Limb (tissue), 2 donors: ENCODE measurements at regions not wholly inside any gene's neighbourhood (a gene's known extent, or its start where the extent isn't known, plus 50 kb on each side); places are given as distances from the start of the nearest gene placed in this dataset.
A peak's percentile ranks its signal among the peaks of the same experiment; 100 is the strongest.

Experiments
- DNase-seq, 2 donors: peaks; one replicate each; pipeline ENCODE4 v3.0.0-alpha.2; 2016; ENCODE audit errors: extremely low spot score in 2 of 2

GRCh38 chr1:2933431-2934155, 87.7 kb upstream of the ACTRT2 start:
- peak in 1 of 2 donors; percentile 32 for DNase-seq

DNA sequence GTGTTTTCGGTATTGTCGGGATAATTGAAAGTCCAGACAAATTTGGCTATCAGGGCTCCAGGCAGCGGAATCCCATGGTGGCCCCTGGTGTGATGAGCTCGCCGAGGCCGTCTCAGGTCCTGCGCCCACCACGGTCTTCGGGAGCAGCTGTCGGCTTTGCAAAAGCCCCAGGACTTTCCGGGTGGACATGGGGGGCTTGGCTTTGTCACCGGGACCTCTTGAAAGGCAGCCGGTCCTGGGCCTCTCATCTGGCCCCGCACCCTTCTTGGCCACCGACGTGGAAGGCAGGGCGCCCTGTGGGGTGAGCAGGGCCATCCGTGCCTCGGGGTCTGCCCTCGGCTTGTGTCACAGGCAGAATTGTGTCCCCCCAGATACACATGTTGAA, 87.1 kb upstream of the ACTRT2 start:
- peak in 1 of 2 donors; percentile 27 for DNase-seq

DNA sequence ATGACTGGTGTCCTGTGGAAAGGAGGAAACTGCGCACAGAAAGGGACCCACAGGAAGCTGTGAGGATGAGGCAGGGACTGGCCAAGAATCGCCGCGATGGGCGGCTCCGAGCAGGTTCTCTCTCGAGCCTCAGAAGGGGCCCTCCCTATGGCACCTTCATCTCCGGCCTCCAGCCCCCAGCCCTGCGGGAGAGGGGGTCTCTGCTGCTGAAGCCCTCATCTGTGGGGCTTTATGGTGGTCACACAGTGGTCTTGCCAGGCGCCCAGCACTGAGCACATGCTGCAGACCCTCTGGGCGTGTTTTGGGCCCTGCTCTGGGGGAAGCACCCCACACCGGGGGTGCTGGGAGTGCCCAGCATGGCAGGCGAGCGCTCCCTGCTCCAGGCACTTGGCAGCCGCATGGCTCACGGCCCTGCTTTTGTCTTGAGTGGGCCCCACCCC, 86.6 kb upstream of the ACTRT2 start:
- peak in 1 of 2 donors; percentile 26 for DNase-seq

DNA sequence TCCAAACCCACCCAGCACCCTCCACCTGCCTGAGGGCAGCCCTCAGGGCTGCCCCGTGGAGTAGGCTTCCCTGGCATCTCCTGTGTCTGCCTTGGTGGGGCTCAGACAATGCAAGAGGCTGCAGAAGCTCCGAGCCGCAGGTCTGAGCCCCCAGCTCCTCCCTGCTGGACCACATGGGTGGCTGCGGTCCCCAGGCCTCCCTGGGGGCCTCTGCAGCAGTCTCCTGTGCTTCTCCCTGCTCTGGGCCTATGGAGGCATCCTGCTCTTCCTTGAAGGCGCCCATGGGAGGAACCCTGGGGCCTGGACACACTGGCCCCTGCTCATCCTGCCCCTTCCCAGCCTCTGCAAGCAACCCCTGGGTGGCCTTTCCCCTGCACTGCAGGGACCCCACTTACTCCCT, 86.1 kb upstream of the ACTRT2 start:
- DNase-seq, result no peak

DNA sequence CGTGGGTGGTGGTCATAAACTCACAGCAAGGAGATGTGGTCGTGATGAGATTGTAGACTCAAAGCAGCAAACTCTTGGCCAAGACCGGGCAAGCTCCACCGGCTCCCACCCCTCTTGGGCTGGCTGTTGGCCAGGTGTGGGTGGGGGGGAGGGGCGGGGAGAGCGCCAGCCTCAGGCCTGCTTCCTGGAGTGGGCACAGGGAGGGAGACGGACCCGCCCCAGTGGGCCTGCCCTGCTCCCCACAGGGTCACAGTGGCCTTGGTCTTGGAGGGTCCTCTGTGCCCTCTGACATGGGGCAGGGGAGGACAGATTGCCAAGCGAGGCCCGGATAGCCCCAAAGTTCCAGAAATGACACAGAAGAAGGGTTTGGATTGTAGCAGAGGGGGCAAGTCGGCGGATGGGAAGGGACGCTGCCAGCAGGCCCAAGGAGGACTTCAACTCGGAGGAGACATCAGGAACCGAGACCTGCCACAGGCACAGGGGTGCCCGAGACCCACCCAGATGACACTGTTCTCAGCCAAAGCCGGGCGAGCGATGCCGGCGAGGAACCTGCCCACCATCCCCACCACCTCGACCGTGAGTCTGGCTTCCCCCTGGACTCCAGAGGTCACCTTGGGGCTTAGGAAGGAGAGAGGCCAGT, 85.4 kb upstream of the ACTRT2 start:
- peak in 1 of 2 donors; percentile 45 for DNase-seq

GRCh38 chr1:2936559-2937515, 84.4 kb upstream of the ACTRT2 start:
- peak in 1 of 2 donors; percentile 32 for DNase-seq

- DNase-seq, result peak in 1 of 2 donors; percentile 17
Measured at GRCh38 chr1:2937805-2938204, 83.5 kb upstream of the ACTRT2 start.

DNA sequence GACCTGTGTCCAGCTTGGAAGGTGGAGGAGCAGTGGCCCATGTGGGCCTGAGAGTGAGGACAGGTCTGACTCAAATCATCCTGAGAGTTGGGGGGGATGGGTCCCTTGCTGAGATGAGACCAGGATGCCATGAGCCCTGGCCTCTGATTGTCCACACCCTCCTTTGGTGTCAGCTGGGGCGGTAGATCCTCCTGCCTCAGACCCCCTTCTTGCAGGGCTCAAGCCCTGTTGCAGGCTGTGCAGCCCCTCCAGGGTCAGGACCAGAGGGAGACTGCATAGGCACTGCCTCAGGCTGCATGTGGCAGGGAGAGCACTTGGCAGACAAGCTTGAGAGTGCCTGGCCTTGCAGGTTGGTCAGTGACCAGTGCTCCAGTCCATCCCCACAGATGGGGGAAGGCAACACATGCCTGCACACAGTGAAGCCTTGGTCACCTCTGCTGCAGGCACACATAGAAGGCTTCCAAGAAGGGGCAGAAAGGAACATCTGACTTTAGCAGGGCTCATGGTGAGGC, 82.2 kb upstream of the ACTRT2 start:
- peak in 1 of 2 donors; percentile 13 for DNase-seq

DNA sequence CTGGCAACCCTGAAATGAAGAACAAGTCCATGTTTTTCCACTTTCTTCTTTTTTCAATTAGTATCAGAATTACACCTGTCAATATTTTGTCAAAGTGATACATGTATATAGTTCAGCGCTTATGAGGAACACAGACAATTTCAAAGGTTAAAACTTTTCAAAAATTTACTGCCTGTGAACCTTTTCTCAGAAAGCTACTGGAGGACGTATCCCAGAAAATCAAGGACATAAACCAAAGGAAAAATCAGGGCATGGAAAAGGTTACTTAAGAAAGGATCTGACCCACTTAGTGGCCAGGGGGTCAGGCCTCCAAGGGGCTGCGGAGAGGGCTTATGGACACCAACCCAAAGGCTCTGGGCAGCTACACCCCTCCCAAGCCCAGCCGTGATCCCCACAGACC, 81.1 kb upstream of the ACTRT2 start:
- no peak for DNase-seq

GRCh38 chr1:2941040-2941439, 80.2 kb upstream of the ACTRT2 start:
- no peak for DNase-seq

- peak in 1 of 2 donors; percentile 22 for DNase-seq
Measured at GRCh38 chr1:2941907-2942306, 79.4 kb upstream of the ACTRT2 start.

DNA sequence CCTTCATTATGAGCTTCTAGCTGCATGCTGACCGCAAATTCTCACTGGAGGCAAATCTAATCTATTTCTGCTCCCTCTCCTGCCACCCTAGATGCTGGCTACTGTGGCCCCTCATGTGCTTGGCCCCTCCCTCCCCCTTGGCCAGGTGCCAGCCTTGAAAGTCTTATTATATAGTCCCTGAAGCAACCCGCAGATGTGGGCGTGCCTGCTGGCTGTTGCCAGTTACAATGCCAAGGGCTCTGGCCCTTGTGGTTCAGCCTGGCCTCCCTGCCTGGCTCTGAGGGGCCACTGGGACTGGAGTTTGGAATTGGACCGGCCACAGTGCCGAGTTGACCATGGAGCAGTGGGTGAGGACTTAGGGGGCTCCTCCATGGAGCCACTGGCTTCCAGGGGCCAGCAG, 78.9 kb upstream of the ACTRT2 start:
- no peak for DNase-seq

DNA sequence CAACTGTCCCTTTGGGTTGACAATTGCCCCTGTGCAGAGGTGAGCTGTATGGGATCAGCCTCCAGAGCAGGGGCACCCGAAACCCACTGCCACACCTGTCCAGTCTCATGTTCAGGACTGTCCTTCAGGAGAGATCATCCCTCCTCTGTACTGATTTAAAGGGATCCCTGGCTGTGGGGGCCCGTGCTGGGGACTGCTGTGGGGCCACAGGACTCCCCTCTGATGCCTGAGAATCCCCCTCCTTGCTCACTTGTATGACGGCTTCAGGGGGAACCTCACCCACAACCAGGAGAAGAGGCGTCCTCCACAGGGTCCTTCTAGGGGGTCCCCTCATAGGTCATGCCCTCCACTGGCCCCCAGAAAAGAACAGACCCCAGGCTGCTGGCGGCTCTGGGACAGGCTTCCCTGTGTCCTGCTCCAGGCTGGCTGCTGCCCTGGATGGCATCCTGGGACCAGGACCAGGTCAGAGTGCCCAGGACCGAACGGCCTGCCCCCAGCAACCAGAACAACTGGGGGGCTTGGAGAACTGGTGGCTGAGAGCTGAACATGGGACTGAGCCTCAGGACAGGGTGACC, 77.5 kb upstream of the ACTRT2 start:
- peak in 1 of 2 donors; percentile 12 for DNase-seq

DNA sequence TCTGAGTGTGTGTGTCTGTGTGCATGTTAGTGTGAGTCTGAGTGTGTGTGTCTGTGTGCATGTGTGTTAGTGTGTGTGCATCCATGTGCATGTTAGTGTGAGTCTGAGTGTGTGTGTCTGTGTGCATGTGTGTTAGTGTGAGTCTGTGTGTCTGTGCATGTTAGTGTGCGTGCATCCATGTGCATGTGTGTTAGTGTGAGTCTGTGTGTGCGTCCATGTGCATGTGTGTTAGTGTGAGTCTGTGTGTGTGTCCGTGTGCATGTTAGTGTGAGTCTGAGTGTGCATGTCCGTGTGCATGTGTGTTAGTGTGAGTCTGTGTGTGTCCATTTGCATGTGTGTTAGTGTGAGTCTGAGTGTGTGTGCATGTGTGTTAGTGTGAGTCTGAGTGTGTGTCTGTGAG, 76.6 kb upstream of the ACTRT2 start:
- peak in 1 of 2 donors; percentile 9 for DNase-seq

GRCh38 chr1:2945821-2946231, 75.4 kb upstream of the ACTRT2 start:
- peak in 1 of 2 donors; percentile 25 for DNase-seq

DNA sequence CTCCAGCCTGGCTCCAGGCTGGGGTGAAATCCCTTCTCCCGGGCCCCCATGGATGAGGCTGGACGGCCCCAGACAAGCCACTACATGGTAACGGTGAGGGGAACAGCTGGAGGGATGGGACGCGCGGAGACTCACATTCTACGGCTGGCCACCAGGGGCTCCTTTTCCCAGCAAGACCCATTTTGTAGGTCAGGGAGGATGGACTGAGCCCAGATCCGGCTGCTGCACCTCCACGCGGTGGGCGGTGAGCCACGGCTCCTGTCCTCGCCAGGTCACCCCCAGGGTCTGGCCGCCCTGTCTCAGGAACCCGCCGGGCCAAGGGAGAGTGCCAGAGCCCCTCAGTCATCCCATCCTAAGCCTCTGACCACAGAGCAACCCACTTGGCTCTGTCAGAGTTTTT, 75.0 kb upstream of the ACTRT2 start:
- DNase-seq, result peak in 1 of 2 donors; percentile 36

DNA sequence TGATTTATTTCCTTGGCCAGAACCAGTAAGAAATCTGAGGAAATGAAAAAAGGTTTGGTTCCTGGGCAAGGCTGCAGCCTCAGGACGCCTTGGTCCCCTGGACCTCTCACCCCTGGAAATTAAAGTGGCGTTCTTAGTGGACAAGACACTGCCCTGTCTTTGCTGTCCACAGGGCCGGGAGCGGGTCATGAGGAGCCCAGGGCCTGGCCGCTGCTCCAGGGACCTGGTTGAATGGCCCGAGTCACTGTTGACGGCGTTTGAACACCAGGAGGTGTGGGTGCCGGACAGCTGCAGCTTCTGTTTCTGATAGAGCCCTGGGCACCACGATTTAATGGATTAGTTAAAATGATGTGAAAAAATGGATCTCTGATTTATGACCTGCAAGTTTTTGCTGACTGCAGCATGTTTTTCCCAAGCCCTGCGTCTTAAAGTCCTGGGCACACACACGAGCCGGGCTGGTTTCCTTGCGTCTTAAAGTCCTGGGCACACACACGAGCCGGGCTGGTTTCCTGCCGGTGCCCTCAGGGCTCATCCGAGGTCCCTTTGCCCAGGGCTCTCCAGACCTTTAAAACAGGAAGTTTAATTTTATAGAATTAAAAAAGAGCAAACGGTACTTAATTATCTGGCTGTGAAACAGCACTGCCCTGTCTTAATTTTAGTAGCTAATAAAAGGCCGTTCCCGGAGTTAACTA, 74.1 kb upstream of the ACTRT2 start:
- peak in 1 of 2 donors; percentile 31 for DNase-seq

GRCh38 chr1:2948001-2948750, 73.1 kb upstream of the ACTRT2 start:
- DNase-seq, result peak in 1 of 2 donors; percentile 26

DNA sequence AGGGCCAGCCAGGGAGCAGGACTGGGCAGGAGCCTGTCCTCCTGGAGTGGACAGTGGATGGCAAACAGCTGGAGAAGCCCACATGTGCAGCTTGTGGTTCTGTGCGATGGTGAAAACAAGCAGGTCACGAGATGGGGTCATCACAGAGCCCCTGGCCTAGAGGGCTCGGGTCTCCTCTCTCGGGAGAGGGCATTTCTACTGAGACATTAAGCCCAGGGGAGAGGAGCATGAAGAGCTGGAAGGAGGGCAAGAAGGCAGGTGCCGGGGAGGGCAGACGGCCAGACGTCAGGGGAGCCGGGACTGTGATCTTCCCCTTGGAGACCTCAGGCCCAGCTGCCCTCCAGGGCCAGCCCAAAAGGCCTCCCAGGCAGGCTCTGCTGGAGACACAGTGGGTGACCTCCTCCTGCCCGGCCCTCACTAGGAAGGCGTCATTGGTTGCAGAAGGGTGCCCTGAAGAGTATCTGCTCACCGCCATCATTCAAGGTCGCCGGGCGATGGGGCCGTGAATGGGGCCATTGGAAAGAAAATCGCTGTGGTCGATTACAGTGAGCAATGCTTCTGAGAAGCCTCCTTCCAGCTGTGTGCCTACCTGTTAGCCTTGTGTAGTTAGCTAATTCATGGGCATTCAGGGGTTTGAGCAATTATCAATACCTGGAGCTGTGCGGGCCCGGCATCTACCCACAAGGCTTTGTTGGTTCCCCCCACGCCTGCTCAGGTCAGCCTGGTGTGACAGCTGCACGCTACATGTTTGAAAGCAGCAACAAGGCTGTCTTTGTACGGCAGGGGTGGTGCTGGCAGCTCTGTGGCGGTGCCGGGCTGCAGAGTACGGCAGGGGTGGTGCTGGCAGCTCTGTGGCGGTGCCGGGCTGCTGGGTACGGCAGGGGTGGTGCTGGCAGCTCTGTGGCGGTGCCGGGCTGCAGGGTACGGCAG, 72.3 kb upstream of the ACTRT2 start:
- peak in 1 of 2 donors; percentile 39 for DNase-seq
